HG03196 (cell line): ENCODE measurements at regions not wholly inside any gene's neighbourhood (a gene's known extent, or its start where the extent isn't known, plus 50 kb on each side); places are given as distances from the start of the nearest gene placed in this dataset.
"Not testable (repeated sequence)": the region's sequence is repeated elsewhere in the genome, so short reads cannot be mapped to it uniquely, and the experiment has no call there.

Experiments
- ATAC-seq: cut with Tn5 transposase; IDR thresholded peaks from one replicate; pipeline ENCODE4 v1.9.1; 2021; ENCODE audit not compliant: unreplicated experiment

DNA sequence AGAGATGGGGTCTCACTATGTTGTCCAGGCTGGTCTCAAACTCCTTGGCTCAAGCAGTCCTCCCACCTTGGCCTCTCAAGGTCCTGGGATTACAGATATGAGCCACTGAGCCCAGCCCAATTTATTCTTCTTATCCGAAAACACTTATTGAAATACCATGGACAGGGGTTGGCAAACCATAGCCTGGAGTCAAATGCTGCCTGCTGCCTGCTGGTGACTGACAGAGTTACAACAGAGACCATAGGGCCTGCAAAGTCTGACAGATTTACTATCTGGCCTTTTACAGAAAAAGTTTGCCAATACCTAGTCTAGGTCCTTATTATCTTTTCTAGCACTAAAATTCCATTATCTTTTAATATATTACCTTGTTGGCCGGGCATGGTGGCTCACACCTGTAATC is 87.1 kb upstream of the ZNF281 start:
- ATAC-seq, result no peak

DNA sequence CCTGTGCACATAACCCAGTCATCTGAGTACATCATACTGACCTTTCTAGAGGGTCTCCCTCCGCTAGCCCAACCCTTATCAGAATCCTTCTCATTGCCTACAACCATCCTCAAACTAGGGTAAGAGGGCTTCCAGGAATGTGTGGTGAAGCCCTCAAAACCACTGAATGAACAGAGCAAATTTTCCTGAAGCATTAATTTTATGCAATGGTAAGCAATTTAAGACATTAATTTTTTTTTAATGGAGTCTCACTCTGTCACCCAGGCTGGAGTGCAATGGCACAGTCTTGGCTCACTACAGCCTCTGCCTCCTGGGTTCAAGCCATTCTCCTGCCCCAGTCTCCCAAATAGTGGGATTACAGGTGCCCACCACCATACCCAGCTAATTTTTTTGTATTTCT is 86.1 kb upstream of the ZNF281 start:
- ATAC-seq, result no peak

GRCh38 chr1:200493344-200493743 is 83.5 kb upstream of the ZNF281 start:
- ATAC-seq, result no peak

DNA sequence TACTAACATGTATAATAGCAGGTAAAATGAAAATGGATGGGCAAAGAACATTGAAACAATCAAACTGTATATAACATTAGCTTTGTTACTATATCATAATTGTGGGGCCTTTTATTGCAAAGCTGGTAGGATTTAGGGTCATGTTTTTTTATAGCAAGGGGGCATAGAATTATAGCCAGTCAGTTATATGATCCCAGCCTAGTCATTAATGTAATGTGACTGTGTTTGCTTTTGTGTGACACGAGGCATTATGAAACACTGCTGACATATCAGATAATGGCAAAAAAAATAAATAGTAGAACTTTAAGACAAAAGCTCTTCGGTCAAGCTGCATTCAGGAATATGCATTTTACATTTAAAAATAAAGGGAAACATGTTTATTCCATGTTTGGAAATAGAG is 81.3 kb upstream of the ZNF281 start:
- ATAC-seq, result no peak

DNA sequence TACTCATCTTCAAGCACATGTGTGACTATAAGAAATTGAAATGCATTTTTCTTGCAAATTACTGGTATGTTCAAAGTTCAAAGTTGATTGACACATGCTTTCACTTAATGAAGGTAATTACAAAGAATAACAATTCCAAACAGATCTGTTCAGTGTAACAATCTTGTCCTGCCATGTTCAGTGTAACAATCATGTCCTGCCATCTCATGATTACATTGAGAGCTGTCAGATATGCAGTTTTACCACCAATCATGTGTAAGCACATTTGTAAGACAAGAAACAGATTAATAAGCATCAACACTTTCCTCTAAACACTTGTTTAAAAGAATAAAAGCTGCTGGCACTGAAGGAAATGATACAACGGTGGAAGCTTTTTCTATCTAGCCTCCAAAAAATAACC is 80.3 kb upstream of the ZNF281 start:
- ATAC-seq, result no peak

DNA sequence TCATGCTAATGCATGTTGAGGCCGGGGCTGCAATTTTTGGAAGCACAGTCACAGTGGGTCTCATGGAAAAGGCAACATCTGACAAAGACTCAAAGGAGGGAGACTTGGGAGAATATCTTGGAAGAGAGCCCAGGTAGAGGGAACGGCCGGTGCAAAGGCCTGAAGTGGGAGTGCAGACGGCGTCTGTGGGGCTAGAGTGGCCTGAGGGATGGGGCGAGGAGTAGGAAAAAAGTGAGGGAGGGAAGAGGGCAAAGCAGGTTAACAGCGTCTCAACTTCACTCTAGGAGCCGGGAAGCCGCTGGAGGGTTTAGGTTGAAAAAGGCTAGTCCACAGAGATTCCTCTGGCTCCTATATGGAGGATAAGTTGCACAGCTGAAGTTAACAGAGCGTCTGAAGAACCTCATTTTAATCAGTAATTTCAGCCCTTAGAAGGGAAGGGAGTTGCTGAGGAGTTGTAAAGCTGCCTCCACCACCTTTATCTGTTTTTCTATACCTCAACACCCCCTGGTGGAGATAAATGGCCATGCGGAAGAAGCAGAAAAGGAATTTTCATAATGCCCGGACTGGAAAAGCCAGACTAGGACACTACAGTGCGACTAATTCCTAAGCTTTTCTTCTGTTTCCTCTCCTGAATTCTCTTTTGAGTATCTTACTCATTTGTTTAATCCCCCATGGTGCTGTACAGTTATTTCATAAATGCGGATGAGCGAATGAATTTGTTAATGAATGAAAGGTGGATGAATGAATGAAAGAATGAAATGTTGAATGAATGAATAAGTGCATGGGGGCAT is 78.7 kb upstream of the ZNF281 start:
- peak; percentile 66 for ATAC-seq

DNA sequence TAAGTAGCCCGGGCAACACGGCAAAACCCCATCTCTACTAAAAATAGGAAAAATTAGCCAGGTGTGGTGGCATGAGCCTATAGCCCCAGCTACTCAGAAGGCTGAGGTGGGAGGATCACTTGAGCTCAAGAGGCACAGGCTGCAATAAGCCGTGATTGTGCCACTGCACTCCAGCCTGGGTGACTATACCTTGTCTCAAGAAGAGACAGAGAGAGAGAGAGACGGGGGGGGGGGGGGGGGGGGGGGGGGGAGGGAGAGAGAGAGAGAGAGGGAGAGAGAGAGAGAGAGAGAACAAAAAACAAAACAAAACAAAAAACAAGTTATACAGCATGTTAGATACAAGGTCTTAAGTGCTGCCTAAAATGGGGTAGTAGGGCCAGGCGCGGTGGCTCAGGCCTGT is 77.8 kb upstream of the ZNF281 start:
- no peak for ATAC-seq

GRCh38 chr1:200486634-200487033 is 76.8 kb upstream of the ZNF281 start:
- no peak for ATAC-seq

DNA sequence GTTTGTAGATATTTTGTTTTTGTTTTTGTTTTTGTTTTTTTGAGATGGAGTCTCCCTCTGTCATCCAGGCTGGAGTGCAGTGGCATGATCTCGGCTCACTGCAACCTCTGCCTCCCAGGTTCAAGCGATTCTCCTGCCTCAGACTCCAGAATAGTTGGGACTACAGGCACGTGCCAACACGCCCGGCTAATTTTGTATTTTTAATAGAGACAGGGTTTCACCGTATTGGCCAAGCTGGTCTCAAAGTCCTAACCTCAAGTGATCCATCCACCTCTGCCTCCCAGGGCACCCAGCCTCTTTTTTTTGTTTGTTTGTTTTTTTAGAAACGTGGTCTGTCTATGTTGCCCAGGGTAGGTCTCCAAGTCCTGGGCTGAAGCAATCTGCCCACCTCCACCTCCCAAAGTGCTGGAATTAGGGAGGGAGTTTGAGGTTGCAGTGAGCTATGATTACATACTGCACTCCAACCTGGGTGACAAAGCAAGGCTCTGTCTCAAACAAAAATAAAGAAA is 74.7 kb upstream of the ZNF281 start:
- ATAC-seq, result not testable (repeated sequence)

GRCh38 chr1:200483491-200484143 is 73.8 kb upstream of the ZNF281 start:
- peak; percentile 98 for ATAC-seq

DNA sequence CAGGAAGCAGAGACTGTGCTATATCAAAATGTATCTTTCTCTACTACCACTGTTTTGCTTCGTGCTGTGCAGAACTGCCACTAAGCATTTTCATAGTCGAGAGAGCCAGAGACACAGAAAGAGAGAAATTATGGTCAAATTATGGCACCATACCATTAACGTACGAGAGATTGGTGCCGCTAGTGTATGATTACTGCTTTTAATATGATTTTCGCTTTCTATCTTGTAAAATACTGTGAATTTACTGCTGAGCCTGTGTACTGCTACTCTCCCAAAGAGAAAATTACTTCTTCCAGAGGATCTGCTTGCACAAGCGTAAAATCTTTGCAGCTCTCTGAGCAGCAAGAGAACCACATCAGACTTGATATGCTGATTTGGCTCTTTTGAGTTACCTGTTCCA is 71.1 kb upstream of the ZNF281 start:
- ATAC-seq, result no peak

DNA sequence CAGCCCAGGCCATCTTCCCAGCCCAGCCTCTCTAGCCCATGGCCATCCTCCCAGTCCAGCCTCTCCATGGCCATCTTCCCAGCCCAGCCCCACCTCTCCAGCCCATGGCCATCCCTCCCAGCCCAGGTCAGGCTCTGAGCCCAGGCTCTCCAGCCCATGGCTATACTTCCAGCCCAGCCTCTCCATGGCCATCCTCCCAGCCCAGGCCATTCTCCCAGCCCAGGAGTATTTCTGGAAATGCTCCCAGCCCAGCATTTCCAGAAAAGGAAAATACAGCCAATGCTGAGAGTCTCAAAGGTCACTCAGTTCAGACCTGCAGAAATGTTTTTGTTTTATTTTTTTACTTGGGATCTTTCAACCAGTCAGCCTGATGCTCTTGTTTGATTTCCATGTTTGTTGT is 70.0 kb upstream of the ZNF281 start:
- no peak for ATAC-seq

DNA sequence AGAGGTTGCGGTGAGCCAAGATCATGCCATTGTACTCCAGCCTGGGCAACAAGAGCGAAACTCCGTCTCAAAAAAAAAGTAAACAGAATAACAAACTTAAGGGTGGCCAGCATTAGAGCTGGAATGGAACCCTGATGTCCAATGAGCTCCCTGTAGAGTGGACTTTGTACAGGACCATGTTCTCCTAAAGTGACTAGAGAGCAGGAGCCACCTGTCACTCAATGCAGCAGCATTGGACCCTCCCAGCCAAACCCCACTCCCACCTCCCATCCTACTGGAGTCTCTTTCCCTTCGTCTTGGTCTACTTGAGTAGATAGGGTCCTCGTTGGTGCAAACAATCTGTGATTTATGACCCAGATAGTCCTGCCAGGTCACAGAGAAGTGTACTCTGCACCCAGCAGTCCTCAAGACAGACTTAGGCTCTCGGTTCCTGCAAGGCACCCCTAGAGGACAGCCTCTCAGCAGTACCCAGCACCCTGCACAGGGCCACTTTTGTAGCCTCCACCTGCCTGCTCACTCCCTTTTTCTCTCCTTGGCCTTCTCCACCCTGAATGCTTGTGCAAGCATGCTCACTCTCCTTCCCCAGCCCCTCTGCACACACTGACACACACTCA is 69.2 kb upstream of the ZNF281 start:
- no peak for ATAC-seq

GRCh38 chr1:200478239-200478623 is 68.4 kb upstream of the ZNF281 start:
- ATAC-seq, result no peak

- ATAC-seq, result no peak
Measured at GRCh38 chr1:200474633-200475032, 64.8 kb upstream of the ZNF281 start.

DNA sequence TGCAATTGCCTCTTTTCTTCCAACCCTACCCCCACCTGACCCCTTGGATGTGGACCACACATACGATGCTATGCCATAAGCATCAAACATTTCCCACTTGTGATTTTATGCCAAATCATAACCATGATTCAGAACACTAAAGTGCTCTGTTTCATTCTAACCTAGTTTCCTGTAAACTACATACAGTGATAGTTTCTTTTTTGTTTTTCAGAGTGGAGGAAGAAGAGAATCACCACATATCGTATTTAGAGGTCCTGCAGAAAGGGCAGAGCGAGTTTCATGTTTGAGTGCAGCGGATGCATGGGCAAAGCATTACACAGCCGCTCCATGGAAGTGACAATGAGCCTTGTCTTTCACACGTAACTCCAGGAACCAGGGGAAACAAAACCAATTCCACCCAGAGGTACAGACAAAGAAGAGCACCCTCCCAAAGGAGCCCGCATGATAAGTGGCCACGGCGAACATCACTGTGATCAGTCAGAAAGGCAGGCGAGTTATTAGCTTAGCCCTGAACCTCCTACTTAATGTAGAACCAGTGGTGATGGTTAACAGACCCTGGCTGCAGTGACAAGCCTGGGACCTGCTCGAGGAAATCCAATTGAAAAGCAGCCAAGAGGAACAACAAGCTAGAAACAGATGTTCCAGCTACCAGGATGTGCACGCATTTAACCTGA is 64.0 kb upstream of the ZNF281 start:
- peak; percentile 83 for ATAC-seq

- no peak for ATAC-seq
Measured at GRCh38 chr1:200471739-200472138, 61.9 kb upstream of the ZNF281 start.

- no peak for ATAC-seq
Measured at GRCh38 chr1:200468264-200469001, 58.6 kb upstream of the ZNF281 start.

DNA sequence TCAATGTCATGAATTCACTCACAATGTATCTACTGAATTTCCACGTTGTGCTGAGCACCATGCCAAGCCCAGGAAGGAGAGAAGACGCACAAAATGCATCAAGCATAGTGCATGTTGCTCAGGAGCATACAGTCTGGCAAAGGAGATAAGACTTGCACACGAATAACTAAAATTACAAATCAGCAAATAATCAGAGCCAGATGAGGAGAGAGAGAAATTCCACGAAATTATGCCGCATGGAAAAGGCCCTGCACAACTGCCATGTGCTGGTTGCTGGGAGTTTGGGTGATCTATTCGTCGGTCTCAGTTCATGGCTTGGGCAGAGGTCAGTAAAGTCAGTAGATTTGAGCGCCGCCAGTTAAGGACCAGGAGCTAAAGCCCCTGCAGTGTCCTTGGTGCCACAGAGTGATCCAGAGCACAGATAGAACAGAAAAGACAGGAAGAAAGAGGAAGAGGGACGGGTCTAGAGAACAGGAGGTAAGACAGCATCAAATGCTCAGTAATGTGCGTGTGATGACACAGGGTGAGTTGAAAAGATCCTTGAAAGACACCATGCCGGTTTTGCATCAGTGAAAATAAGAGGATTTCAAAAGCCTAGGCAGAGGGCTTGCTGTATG is 55.1 kb upstream of the ZNF281 start:
- no peak for ATAC-seq
